ENCODE measurements at regions not wholly inside any gene's neighbourhood (a gene's known extent, or its start where the extent isn't known, plus 50 kb on each side); places are given as distances from the start of the nearest gene placed in this dataset.
"Not testable (repeated sequence)": the region's sequence is repeated elsewhere in the genome, so short reads cannot be mapped to it uniquely, and the experiment has no call there.

GRCh38 chr11:70551351-70552166 is 153.2 kb downstream of the CTTN start:
- DNase-seq: no peak

GRCh38 chr11:70552167-70553150 is 154.1 kb downstream of the CTTN start:
- DNase-seq: no peak

- no peak for DNase-seq
Measured at GRCh38 chr11:70555078-70555477, 156.7 kb downstream of the CTTN start.

GRCh38 chr11:70556884-70557741 is 158.8 kb downstream of the CTTN start:
- no peak for DNase-seq

- DNase-seq: no peak
Measured at GRCh38 chr11:70557742-70558485, 159.6 kb downstream of the CTTN start.

- DNase-seq: no peak
Measured at GRCh38 chr11:70558681-70559080, 160.4 kb downstream of the CTTN start.

- no peak for DNase-seq
Measured at GRCh38 chr11:70559516-70559915, 161.2 kb downstream of the CTTN start.

- DNase-seq: not testable (repeated sequence)
Measured at GRCh38 chr11:70560621-70561020, 162.3 kb downstream of the CTTN start.

- DNase-seq: no peak
Measured at GRCh38 chr11:70566768-70567530, 168.6 kb downstream of the CTTN start.

GRCh38 chr11:70567680-70568034 is 169.3 kb downstream of the CTTN start:
- no peak for DNase-seq

GRCh38 chr11:70568035-70568813 is 169.9 kb downstream of the CTTN start:
- no peak for DNase-seq

- DNase-seq: no peak
Measured at GRCh38 chr11:70568814-70569617, 170.7 kb downstream of the CTTN start.

- DNase-seq: no peak
Measured at GRCh38 chr11:70569618-70569890, 171.2 kb downstream of the CTTN start.

GRCh38 chr11:70569996-70570692 is 171.8 kb downstream of the CTTN start:
- DNase-seq: no peak

- DNase-seq: no peak
Measured at GRCh38 chr11:70570693-70571395, 172.5 kb downstream of the CTTN start.

GRCh38 chr11:70572974-70573260 is 174.6 kb downstream of the CTTN start:
- DNase-seq: no peak

- DNase-seq: no peak
Measured at GRCh38 chr11:70573701-70574151, 175.4 kb downstream of the CTTN start.

- no peak for DNase-seq
Measured at GRCh38 chr11:70574725-70575347, 176.5 kb downstream of the CTTN start.

Measured in RPMI8226 (cell line).